Liver (tissue), 2 donors: ENCODE measurements at regions not wholly inside any gene's neighbourhood (a gene's known extent, or its start where the extent isn't known, plus 50 kb on each side); places are given as distances from the start of the nearest gene placed in this dataset.

Experiments
- YY1 ChIP-seq: IDR thresholded peaks from 2 replicates; pipeline ENCODE4 v1.6.1; 2016; ENCODE audit warnings: antibody characterized with exemption, mild to moderate bottlenecking
- TF ChIP-seq, protein P1 (sequence below): fragments of 150-350 bp; IDR thresholded peaks from 2 replicates; pipeline ENCODE4 v1.5.1; 2017; ENCODE audit warnings: improper control_type of control experiment, low read depth, low read length; ENCODE audit not compliant: missing input control
- TF ChIP-seq, protein P2 (sequence below): IDR thresholded peaks from 2 replicates; pipeline ENCODE4 v1.6.1; 2016; ENCODE audit warnings: antibody characterized with exemption, mild to moderate bottlenecking
- TF ChIP-seq, protein P3 (sequence below): IDR thresholded peaks from 2 replicates; pipeline ENCODE4 v1.6.1; 2016; ENCODE audit warnings: antibody characterized with exemption
- donor health status: healthy.

DNA sequence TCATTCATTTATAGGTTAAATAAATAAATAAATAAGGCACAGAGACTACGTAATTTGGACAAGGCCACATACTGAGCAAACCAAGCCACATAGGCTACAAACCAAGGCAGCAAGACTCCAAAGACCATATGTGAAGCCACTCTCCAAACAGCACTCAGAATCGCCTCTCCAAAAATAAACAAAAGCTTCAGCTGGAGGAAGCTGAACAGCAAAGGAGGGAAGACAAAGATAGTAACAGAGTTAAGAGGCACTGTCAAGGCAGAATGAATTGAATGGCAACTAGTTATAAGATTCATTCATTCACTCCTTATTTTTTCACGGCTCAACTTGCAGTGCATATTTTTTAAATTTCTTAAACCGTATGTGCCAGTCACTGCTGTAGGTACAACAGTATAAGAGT is 200.5 kb upstream of the GRIP1 start:
- TF ChIP-seq YY1, result no peak
- TF ChIP-seq, protein P1, sequence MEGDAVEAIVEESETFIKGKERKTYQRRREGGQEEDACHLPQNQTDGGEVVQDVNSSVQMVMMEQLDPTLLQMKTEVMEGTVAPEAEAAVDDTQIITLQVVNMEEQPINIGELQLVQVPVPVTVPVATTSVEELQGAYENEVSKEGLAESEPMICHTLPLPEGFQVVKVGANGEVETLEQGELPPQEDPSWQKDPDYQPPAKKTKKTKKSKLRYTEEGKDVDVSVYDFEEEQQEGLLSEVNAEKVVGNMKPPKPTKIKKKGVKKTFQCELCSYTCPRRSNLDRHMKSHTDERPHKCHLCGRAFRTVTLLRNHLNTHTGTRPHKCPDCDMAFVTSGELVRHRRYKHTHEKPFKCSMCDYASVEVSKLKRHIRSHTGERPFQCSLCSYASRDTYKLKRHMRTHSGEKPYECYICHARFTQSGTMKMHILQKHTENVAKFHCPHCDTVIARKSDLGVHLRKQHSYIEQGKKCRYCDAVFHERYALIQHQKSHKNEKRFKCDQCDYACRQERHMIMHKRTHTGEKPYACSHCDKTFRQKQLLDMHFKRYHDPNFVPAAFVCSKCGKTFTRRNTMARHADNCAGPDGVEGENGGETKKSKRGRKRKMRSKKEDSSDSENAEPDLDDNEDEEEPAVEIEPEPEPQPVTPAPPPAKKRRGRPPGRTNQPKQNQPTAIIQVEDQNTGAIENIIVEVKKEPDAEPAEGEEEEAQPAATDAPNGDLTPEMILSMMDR, result no peak
- TF ChIP-seq, protein P2, sequence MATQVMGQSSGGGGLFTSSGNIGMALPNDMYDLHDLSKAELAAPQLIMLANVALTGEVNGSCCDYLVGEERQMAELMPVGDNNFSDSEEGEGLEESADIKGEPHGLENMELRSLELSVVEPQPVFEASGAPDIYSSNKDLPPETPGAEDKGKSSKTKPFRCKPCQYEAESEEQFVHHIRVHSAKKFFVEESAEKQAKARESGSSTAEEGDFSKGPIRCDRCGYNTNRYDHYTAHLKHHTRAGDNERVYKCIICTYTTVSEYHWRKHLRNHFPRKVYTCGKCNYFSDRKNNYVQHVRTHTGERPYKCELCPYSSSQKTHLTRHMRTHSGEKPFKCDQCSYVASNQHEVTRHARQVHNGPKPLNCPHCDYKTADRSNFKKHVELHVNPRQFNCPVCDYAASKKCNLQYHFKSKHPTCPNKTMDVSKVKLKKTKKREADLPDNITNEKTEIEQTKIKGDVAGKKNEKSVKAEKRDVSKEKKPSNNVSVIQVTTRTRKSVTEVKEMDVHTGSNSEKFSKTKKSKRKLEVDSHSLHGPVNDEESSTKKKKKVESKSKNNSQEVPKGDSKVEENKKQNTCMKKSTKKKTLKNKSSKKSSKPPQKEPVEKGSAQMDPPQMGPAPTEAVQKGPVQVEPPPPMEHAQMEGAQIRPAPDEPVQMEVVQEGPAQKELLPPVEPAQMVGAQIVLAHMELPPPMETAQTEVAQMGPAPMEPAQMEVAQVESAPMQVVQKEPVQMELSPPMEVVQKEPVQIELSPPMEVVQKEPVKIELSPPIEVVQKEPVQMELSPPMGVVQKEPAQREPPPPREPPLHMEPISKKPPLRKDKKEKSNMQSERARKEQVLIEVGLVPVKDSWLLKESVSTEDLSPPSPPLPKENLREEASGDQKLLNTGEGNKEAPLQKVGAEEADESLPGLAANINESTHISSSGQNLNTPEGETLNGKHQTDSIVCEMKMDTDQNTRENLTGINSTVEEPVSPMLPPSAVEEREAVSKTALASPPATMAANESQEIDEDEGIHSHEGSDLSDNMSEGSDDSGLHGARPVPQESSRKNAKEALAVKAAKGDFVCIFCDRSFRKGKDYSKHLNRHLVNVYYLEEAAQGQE, result no peak
- TF ChIP-seq, protein P3, sequence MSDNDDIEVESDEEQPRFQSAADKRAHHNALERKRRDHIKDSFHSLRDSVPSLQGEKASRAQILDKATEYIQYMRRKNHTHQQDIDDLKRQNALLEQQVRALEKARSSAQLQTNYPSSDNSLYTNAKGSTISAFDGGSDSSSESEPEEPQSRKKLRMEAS, result no peak
